ENCODE measurements at regions not wholly inside any gene's neighbourhood (a gene's known extent, or its start where the extent isn't known, plus 50 kb on each side); places are given as distances from the start of the nearest gene placed in this dataset.

DNA sequence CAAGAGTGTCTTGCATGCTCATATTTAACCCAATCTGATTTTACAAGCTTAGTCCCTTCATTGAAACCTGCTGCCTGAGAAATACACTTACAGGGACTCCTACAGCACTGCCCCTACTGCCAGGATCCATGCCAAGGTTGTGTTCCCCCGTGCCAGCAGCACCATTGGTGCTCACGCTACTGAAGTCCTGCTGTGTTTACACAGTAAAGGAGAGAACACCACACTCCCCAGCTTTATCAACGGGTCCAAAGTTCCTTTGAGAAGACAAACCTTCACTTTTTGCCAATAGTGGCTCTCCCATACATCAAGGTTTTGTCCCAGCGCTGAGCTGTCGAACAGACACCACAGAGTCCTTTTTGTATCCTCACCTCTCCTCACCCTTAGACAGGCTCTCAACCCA lies 155.1 kb upstream of the WWC1 start:
- FAIRE-seq: no peak
- no peak overlapping the region for H3K4me2 ChIP-seq (ENCODE audit: low read depth, low read length)
- no peak overlapping the region for H3K27ac ChIP-seq (ENCODE audit: extremely low read length, insufficient read depth, low read length)
- no peak for TF ChIP-seq ZSCAN9 (CRISPR knock-in tag; IDR thresholded peaks at IDR 0.05; ENCODE audit: borderline replicate concordance)
- TF ChIP-seq ZSCAN29 (CRISPR knock-in tag; conservative IDR thresholded peaks at IDR 0.05): no peak
- TF ChIP-seq, protein P1, sequence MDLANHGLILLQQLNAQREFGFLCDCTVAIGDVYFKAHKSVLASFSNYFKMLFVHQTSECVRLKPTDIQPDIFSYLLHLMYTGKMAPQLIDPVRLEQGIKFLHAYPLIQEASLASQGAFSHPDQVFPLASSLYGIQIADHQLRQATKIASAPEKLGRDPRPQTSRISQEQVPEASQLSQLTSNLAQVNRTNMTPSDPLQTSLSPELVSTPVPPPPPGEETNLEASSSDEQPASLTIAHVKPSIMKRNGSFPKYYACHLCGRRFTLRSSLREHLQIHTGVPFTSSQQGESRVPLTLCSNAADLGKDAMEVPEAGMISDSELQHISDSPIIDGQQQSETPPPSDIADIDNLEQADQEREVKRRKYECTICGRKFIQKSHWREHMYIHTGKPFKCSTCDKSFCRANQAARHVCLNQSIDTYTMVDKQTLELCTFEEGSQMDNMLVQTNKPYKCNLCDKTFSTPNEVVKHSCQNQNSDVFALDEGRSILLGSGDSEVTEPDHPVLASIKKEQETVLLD (CRISPR knock-in tag; IDR thresholded peaks at IDR 0.05; ENCODE audit: low read depth): no peak
- TF ChIP-seq HNF4A (CRISPR knock-in tag; IDR thresholded peaks at IDR 0.05): peak; percentile 72
- TF ChIP-seq ZNF335 (CRISPR knock-in tag; IDR thresholded peaks at IDR 0.05): no peak
- no peak for TF ChIP-seq NFIC (IDR thresholded peaks at IDR 0.05; ENCODE audit: low read length)
- TF ChIP-seq PCBP2 (optimal IDR thresholded peaks at IDR 0.05; ENCODE audit: low read depth, low read length, poor library complexity, severe bottlenecking): no peak
- TF ChIP-seq CENPT (CRISPR knock-in tag; IDR thresholded peaks at IDR 0.05; ENCODE audit: low read depth): no peak
- TF ChIP-seq SCMH1 (CRISPR knock-in tag; IDR thresholded peaks at IDR 0.05; ENCODE audit: borderline replicate concordance): no peak
- no peak for TF ChIP-seq ZNF136 (CRISPR knock-in tag; IDR thresholded peaks at IDR 0.05; ENCODE audit: low read depth)
- 0 out of 2 replicates have a peak, but pooled peaks have one; percentile 11 for TF ChIP-seq FOXA3 (CRISPR knock-in tag; IDR thresholded peaks at IDR 0.05)
- TF ChIP-seq ATM (IDR thresholded peaks at IDR 0.05; ENCODE audit: borderline replicate concordance): no peak
- no peak for TF ChIP-seq FOXA1 (IDR thresholded peaks at IDR 0.05)
- TF ChIP-seq FOXA1 (CRISPR knock-in tag; IDR thresholded peaks at IDR 0.05): peak; percentile 32; the same call in 1 of the 2 replicates
- no peak for TF ChIP-seq ZKSCAN1 (IDR thresholded peaks at IDR 0.05; ENCODE audit: low read length)
- TF ChIP-seq, protein P2, sequence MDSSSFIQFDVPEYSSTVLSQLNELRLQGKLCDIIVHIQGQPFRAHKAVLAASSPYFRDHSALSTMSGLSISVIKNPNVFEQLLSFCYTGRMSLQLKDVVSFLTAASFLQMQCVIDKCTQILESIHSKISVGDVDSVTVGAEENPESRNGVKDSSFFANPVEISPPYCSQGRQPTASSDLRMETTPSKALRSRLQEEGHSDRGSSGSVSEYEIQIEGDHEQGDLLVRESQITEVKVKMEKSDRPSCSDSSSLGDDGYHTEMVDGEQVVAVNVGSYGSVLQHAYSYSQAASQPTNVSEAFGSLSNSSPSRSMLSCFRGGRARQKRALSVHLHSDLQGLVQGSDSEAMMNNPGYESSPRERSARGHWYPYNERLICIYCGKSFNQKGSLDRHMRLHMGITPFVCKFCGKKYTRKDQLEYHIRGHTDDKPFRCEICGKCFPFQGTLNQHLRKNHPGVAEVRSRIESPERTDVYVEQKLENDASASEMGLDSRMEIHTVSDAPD (CRISPR knock-in tag; IDR thresholded peaks at IDR 0.05): no peak
- ATAC-seq: peak; percentile 71
- no TSS peak for BruUV-seq (replicated peaks)
- intact Hi-C loops (cut with micrococcal nuclease; ENCODE audit: unreplicated experiment): no loop called here
- ChIA-PET POLR2A (no interaction called here), CTCF (ENCODE audit: low intra/inter-chr PET ratio, low total read pairs) (no interaction called here)
- peaks cover 8% of the 10 kb centered on the region for H3K4me1 ChIP-seq (ENCODE audit: insufficient read depth, low read length)
- DNase-seq (ENCODE audit: low spot score): peak; percentile 11
- no peak overlapping the region for H3K9ac ChIP-seq (ENCODE audit: insufficient read depth, low read depth, low read length)
- in situ Hi-C loops (cut with HindIII; ENCODE audit: extremely low pct_ligation_motif_present, low pct_unique_long_range_greater_than_20kb): no loop called here
- no peaks in the 10 kb centered on the region for H3K9me3 ChIP-seq (ENCODE audit: low read length)
- H3K4me3 ChIP-seq (replicated peaks in 1 of 3; ENCODE audit: insufficient read depth in 1 of 3, low read depth in 2 of 3, low read length in 3 of 3): no peak overlapping the region
- no peaks in the 10 kb centered on the region for H4K20me1 ChIP-seq (ENCODE audit: insufficient read depth, low read length)
- no peaks in the 10 kb centered on the region for H3K79me2 ChIP-seq (ENCODE audit: insufficient read depth, low read length)
- H2AFZ ChIP-seq (ENCODE audit: low read length): no peak overlapping the region
- H3K27me3 ChIP-seq (ENCODE audit: control insufficient read depth in 1 of 2, insufficient read depth in 2 of 2, low read length in 2 of 2): no peaks in the 10 kb centered on the region
- WGBS (ENCODE audit: low lambda C conversion rate): 0% methylated on average over 5 of the region's 5 CpGs
- H3K36me3 ChIP-seq (replicated peaks in 1 of 2; ENCODE audit: control insufficient read depth in 1 of 2, insufficient read depth in 2 of 2, low read length in 2 of 2): no peaks in the 10 kb centered on the region
